Esophagus squamous epithelium (tissue), 4 donors: ENCODE measurements at regions not wholly inside any gene's neighbourhood (a gene's known extent, or its start where the extent isn't known, plus 50 kb on each side); places are given as distances from the start of the nearest gene placed in this dataset.

ENCODE experiments used
- POLR2A ChIP-seq, 4 donors: fragments of 450-650 bp; IDR thresholded peaks; one replicate each; pipeline ENCODE4 v1.6.1; 2017; ENCODE audit warnings: antibody characterized with exemption in 4 of 4, mild to moderate bottlenecking in 4 of 4, moderate library complexity in 3 of 4
- TF ChIP-seq, protein P1 (sequence below), 6 experiments: fragments of 450-650 bp in 4 of 6; fragments of 200-600 bp in 2 of 6; sonication (generic) in 2 of 6; IDR thresholded peaks; one replicate each; pipeline ENCODE4 v1.5.1; 2016 to 2019; ENCODE audit warnings: antibody characterized with exemption in 6 of 6, mild to moderate bottlenecking in 4 of 6, moderate library complexity in 4 of 6

DNA sequence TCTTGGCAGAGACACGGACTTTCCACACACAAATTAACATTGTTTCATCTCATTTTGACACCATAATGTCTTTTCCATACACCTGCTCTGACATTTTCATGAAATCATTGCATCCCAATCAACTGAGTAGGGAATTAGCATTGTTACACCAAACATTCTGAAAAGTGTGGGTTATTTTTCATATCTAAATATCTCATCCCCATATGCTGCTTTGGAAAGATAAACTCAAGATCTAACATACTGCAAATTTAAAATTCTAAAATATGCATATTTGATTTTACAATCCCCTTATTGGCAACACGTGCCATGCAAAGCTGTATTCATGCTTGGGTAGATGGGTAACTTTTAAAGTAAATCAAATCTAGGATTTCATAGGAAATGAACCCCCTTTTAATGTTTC, 242.9 kb downstream of the ZNF516 start:
- TF ChIP-seq, protein P1, sequence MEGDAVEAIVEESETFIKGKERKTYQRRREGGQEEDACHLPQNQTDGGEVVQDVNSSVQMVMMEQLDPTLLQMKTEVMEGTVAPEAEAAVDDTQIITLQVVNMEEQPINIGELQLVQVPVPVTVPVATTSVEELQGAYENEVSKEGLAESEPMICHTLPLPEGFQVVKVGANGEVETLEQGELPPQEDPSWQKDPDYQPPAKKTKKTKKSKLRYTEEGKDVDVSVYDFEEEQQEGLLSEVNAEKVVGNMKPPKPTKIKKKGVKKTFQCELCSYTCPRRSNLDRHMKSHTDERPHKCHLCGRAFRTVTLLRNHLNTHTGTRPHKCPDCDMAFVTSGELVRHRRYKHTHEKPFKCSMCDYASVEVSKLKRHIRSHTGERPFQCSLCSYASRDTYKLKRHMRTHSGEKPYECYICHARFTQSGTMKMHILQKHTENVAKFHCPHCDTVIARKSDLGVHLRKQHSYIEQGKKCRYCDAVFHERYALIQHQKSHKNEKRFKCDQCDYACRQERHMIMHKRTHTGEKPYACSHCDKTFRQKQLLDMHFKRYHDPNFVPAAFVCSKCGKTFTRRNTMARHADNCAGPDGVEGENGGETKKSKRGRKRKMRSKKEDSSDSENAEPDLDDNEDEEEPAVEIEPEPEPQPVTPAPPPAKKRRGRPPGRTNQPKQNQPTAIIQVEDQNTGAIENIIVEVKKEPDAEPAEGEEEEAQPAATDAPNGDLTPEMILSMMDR (IDR thresholded peaks at IDR 0.05) = no peak
- TF ChIP-seq POLR2A (IDR thresholded peaks at IDR 0.05) = no peak
